HEK293 (cell line): ENCODE measurements at regions not wholly inside any gene's neighbourhood (a gene's known extent, or its start where the extent isn't known, plus 50 kb on each side); places are given as distances from the start of the nearest gene placed in this dataset.

Experiments
- CTCF ChIA-PET: fragments of 350-600 bp; formaldehyde crosslinking; extraction: SDS; loops from one replicate; lab custom pipeline; 2021; ENCODE audit warnings: antibody characterized with exemption; lab: Yijun Ruan, JAX
- POLR2A ChIA-PET: fragments of 300-600 bp; formaldehyde crosslinking; extraction: SDS; loops from one replicate; lab custom pipeline; 2020; ENCODE audit warnings: antibody characterized with exemption, inconsistent platforms; lab: Yijun Ruan, JAX
- H3K27ac ChIP-seq: fragments of 200-500 bp; sonication (Bioruptor generic); 2 replicates; pipeline ENCODE4 v1.5.1; 2014; ENCODE audit warnings: low read depth, low read length, control low read depth, inconsistent platforms; ENCODE audit errors: extremely low read depth
- H3K36me3 ChIP-seq, 2 experiments: fragments of 200-500 bp in 1 of 2; sonication (Bioruptor generic) in 1 of 2; 1 replicate in 1 of 2; 2 replicates in 1 of 2; pipeline ENCODE4 v1.5.1; 2014 to 2017; ENCODE audit warnings: inconsistent platforms in 2 of 2, low read length in 2 of 2; ENCODE audit not compliant: control insufficient read depth in 2 of 2, insufficient read depth in 1 of 2
- H3K4me1 ChIP-seq: fragments of 200-500 bp; sonication (Bioruptor generic); 2 replicates; pipeline ENCODE4 v1.5.1; 2014; ENCODE audit warnings: mild to moderate bottlenecking, low read length, inconsistent platforms; ENCODE audit not compliant: control insufficient read depth, insufficient read depth
- H3K4me3 ChIP-seq: 2 replicates; pipeline ENCODE4 v1.5.1; 2011; ENCODE audit warnings: low read depth, mild to moderate bottlenecking, control low read depth, low read length, moderate library complexity
- H3K9me3 ChIP-seq: fragments of 200-500 bp; sonication (Bioruptor generic); 2 replicates; pipeline ENCODE4 v1.5.1; 2014; ENCODE audit warnings: low read depth, low read length, inconsistent platforms; ENCODE audit not compliant: control insufficient read depth, insufficient read depth
- BCL11A ChIP-seq: fragments of 450-650 bp; formaldehyde crosslinking; IDR thresholded peaks from 2 replicates; pipeline ENCODE4 v1.5.1; 2016; ENCODE audit warnings: low read depth, missing biosample characterization, missing genetic modification characterization
- GLIS2 ChIP-seq: fragments of 450-650 bp; formaldehyde crosslinking; IDR thresholded peaks from 2 replicates; pipeline ENCODE4 v1.5.1; 2016; ENCODE audit warnings: missing biosample characterization, missing genetic modification characterization
- HOXD13 ChIP-seq: sonication (generic); formaldehyde crosslinking; IDR thresholded peaks from 2 replicates; pipeline ENCODE4 v1.8.0; 2022; ENCODE audit warnings: missing genetic modification reagents, borderline replicate concordance
- MYNN ChIP-seq: fragments of 450-650 bp; formaldehyde crosslinking; IDR thresholded peaks from 2 replicates; pipeline ENCODE4 v1.5.1; 2016; ENCODE audit warnings: missing biosample characterization, missing genetic modification characterization, borderline replicate concordance
- OSR2 ChIP-seq: fragments of 450-650 bp; formaldehyde crosslinking; IDR thresholded peaks from 2 replicates; pipeline ENCODE4 v1.5.1; 2016; ENCODE audit warnings: missing biosample characterization, missing genetic modification characterization
- REPIN1 ChIP-seq: fragments of 450-650 bp; formaldehyde crosslinking; IDR thresholded peaks from 2 replicates; pipeline ENCODE4 v1.5.1; 2017; ENCODE audit warnings: missing biosample characterization, missing genetic modification characterization, low read depth
- SCRT1 ChIP-seq: fragments of 450-650 bp; formaldehyde crosslinking; IDR thresholded peaks from 2 replicates; pipeline ENCODE4 v1.5.1; 2016; ENCODE audit warnings: missing biosample characterization, missing genetic modification characterization, borderline replicate concordance
- ZNF146 ChIP-seq: fragments of 450-650 bp; formaldehyde crosslinking; IDR thresholded peaks from 2 replicates; pipeline ENCODE4 v1.5.1; 2016; ENCODE audit warnings: missing biosample characterization, missing genetic modification characterization
- ZNF2 ChIP-seq: fragments of 450-650 bp; formaldehyde crosslinking; IDR thresholded peaks from 2 replicates; pipeline ENCODE4 v1.5.1; 2016; ENCODE audit warnings: missing biosample characterization, missing genetic modification characterization
- ZNF341 ChIP-seq: fragments of 450-650 bp; formaldehyde crosslinking; IDR thresholded peaks from 2 replicates; pipeline ENCODE4; 2016; ENCODE audit warnings: low read depth, missing biosample characterization, missing genetic modification characterization
- ZNF529 ChIP-seq: fragments of 450-650 bp; formaldehyde crosslinking; IDR thresholded peaks from 2 replicates; pipeline ENCODE4 v1.5.1; 2017; ENCODE audit warnings: missing genetic modification characterization, missing biosample characterization; ENCODE audit not compliant: insufficient replicate concordance
- ZNF549 ChIP-seq: fragments of 450-650 bp; IDR thresholded peaks from 2 replicates; pipeline ENCODE4 v1.5.1; 2018; ENCODE audit warnings: missing biosample characterization, missing genetic modification characterization, mild to moderate bottlenecking, inconsistent platforms, moderate library complexity
- ZNF626 ChIP-seq: fragments of 450-650 bp; sonication (Bioruptor Pico); formaldehyde crosslinking; IDR thresholded peaks from 2 replicates; pipeline ENCODE4 v1.5.1; 2018; ENCODE audit warnings: missing biosample characterization, missing genetic modification characterization, inconsistent platforms
- ZNF629 ChIP-seq: fragments of 450-650 bp; formaldehyde crosslinking; IDR thresholded peaks from 2 replicates; pipeline ENCODE4 v1.5.1; 2017; ENCODE audit warnings: missing biosample characterization, missing genetic modification characterization
- ZNF664 ChIP-seq: fragments of 450-650 bp; formaldehyde crosslinking; IDR thresholded peaks from 2 replicates; pipeline ENCODE4 v1.5.1; 2016; ENCODE audit warnings: missing biosample characterization, missing genetic modification characterization
- ZNF701 ChIP-seq: fragments of 450-650 bp; formaldehyde crosslinking; IDR thresholded peaks from 2 replicates; pipeline ENCODE4 v1.5.1; 2016; ENCODE audit warnings: missing biosample characterization, missing genetic modification characterization
- TF ChIP-seq, protein P1 (sequence below): fragments of 450-650 bp; formaldehyde crosslinking; IDR thresholded peaks from 2 replicates; pipeline ENCODE4 v1.5.1; 2016; ENCODE audit warnings: missing biosample characterization, missing genetic modification characterization
- TF ChIP-seq, protein P2 (sequence below): fragments of 450-650 bp; formaldehyde crosslinking; IDR thresholded peaks from 2 replicates; pipeline ENCODE4 v1.5.1; 2016; ENCODE audit warnings: missing biosample characterization, missing genetic modification characterization
- TF ChIP-seq, protein P3 (sequence below): fragments of 450-650 bp; formaldehyde crosslinking; conservative IDR thresholded peaks from 2 replicates; pipeline ENCODE4 v1.5.1; 2016; ENCODE audit warnings: low read depth, missing biosample characterization, missing genetic modification characterization
- TF ChIP-seq, protein P4 (sequence below): fragments of 450-650 bp; formaldehyde crosslinking; IDR thresholded peaks from 2 replicates; pipeline ENCODE4 v1.5.1; 2017; ENCODE audit warnings: missing biosample characterization, missing genetic modification characterization
- TF ChIP-seq, protein P5 (sequence below): fragments of 450-650 bp; formaldehyde crosslinking; IDR thresholded peaks from 2 replicates; pipeline ENCODE4 v1.5.1; 2016; ENCODE audit warnings: missing biosample characterization, missing genetic modification characterization

DNA sequence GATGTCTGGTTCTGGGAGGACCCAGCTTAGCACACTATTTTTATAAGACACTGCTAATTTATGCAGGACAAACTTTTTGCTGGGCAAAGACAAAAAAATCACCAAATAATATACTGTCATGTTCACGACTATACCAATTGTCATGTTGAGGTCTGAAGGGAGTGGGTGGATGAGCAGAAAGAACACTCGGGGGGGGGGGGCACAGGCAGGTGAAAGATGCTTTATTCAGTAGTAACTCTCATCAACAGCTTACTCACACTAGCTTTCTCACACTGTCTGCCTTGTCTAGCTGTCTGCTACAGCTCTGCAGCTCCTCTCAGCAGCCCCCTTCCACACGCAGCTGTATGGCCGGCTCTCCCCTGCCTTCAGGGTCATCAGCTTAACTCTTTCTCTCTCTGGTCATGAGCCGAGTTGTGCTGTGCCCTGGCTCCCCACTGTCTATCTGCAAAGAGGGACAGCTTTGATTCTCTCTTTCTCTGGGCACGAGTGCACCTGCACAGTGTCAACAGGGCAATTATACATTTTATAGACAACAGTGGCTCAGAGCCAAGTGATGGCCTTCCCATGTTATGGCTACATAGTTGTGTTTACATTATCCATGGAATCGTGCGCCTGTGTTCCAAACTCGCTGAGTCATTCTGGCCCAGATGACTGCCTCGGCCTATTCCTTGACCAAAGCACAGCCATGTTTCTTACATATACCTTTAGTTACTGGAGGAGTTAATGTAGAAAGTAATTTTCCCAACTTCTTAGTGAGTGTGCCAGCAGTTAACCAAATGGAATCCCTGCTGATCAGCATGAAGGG lies 187.7 kb upstream of the PRSS16 start:
- Histone ChIP-seq H3K4me3 (no peak overlapping the region), H3K27ac (no peak overlapping the region), H3K36me3 (no peaks in the 10 kb centered on the region), H3K9me3 (no peaks in the 10 kb centered on the region)
- POLR2A ChIA-PET = no interaction called here
- CTCF ChIA-PET = interaction anchor here (0.6 to 2.0 kb wide), 5 partner anchors 23 to 67 kb away, joined by 3 to 4 read pairs (median 3); no protein-coding TSS in a partner anchor
- TF ChIP-seq ZNF2 (tag by site-specific recombination) = no peak
- TF ChIP-seq ZNF629 (tag by site-specific recombination) = no peak
- no peak for TF ChIP-seq HOXD13 (CRISPR knock-in tag)
- no peak for TF ChIP-seq ZNF549
- TF ChIP-seq ZNF529 (tag by site-specific recombination) = no peak
- TF ChIP-seq, protein P1, sequence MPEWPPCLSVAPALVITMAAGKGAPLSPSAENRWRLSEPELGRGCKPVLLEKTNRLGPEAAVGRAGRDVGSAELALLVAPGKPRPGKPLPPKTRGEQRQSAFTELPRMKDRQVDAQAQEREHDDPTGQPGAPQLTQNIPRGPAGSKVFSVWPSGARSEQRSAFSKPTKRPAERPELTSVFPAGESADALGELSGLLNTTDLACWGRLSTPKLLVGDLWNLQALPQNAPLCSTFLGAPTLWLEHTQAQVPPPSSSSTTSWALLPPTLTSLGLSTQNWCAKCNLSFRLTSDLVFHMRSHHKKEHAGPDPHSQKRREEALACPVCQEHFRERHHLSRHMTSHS (tag by site-specific recombination) = no peak
- no peak for TF ChIP-seq ZNF626 (tag by site-specific recombination)
- no peak for TF ChIP-seq REPIN1 (tag by site-specific recombination)
- TF ChIP-seq, all 188 proteins: peak for 0
- H3K4me1 ChIP-seq = no peaks in the 10 kb centered on the region

DNA sequence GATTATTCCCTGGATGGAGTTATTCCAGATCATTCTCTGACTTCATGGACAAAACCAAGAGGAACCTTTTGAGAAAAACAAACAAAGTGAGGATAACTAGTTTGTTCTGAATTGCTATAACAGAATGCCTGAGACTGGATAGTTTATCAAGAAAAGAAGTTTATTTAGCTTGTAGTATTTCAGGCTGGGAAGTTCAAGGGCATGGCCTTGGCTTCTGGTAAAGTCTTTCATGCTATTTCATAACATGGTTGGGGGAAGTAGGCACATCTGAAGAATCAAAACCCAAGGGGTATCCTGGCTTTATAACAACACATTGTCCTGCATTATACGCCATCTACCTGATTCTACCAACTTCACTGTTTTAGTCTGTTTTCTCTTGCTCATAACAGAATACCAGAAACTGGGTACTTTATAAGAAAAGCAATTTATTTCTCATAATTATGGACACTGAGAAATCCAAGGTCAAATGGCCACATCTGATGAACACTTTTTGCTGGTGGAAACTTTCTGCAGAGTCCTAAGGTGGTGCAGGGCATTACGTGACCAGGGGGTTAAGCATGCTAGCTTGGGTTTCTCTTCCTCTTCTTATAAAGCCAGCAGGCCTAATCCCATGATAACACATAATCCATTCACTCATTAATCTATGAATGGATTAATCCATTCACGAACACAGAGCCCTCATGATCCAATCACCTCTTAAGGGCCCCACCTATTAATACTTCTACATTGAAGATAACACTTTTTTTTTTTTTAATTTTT lies 186.1 kb upstream of the PRSS16 start:
- Histone ChIP-seq H3K27ac (no peak overlapping the region), H3K4me1 (no peaks in the 10 kb centered on the region), H3K36me3 (no peaks in the 10 kb centered on the region), H3K9me3 (no peaks in the 10 kb centered on the region), H3K4me3 (no peak overlapping the region)
- ChIA-PET POLR2A (no interaction called here), CTCF (interaction anchor here (0.9 kb wide), 1 partner anchor 36 kb away, joined by 3 read pairs; no protein-coding TSS in a partner anchor)
- TF ChIP-seq GLIS2 (tag by site-specific recombination) (no peak), MYNN (no peak), SCRT1 (no peak), ZNF146 (tag by site-specific recombination) (no peak), ZNF701 (tag by site-specific recombination) (no peak), BCL11A (no peak), OSR2 (tag by site-specific recombination) (no peak), ZNF664 (no peak), ZNF341 (no peak), ZNF2 (tag by site-specific recombination) (no peak)
- TF ChIP-seq, protein P2, sequence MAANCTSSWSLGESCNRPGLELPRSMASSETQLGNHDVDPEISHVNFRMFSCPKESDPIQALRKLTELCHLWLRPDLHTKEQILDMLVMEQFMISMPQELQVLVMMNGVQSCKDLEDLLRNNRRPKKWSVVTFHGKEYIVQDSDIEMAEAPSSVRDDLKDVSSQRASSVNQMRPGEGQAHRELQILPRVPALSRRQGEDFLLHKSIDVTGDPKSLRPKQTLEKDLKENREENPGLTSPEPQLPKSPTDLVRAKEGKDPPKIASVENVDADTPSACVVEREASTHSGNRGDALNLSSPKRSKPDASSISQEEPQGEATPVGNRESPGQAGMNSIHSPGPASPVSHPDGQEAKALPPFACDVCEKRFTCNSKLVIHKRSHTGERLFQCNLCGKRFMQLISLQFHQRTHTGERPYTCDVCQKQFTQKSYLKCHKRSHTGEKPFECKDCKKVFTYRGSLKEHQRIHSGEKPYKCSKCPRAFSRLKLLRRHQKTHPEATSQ (tag by site-specific recombination) = no peak
- TF ChIP-seq, protein P3, sequence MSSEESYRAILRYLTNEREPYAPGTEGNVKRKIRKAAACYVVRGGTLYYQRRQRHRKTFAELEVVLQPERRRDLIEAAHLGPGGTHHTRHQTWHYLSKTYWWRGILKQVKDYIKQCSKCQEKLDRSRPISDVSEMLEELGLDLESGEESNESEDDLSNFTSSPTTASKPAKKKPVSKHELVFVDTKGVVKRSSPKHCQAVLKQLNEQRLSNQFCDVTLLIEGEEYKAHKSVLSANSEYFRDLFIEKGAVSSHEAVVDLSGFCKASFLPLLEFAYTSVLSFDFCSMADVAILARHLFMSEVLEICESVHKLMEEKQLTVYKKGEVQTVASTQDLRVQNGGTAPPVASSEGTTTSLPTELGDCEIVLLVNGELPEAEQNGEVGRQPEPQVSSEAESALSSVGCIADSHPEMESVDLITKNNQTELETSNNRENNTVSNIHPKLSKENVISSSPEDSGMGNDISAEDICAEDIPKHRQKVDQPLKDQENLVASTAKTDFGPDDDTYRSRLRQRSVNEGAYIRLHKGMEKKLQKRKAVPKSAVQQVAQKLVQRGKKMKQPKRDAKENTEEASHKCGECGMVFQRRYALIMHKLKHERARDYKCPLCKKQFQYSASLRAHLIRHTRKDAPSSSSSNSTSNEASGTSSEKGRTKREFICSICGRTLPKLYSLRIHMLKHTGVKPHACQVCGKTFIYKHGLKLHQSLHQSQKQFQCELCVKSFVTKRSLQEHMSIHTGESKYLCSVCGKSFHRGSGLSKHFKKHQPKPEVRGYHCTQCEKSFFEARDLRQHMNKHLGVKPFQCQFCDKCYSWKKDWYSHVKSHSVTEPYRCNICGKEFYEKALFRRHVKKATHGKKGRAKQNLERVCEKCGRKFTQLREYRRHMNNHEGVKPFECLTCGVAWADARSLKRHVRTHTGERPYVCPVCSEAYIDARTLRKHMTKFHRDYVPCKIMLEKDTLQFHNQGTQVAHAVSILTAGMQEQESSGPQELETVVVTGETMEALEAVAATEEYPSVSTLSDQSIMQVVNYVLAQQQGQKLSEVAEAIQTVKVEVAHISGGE = no peak
- TF ChIP-seq, protein P4, sequence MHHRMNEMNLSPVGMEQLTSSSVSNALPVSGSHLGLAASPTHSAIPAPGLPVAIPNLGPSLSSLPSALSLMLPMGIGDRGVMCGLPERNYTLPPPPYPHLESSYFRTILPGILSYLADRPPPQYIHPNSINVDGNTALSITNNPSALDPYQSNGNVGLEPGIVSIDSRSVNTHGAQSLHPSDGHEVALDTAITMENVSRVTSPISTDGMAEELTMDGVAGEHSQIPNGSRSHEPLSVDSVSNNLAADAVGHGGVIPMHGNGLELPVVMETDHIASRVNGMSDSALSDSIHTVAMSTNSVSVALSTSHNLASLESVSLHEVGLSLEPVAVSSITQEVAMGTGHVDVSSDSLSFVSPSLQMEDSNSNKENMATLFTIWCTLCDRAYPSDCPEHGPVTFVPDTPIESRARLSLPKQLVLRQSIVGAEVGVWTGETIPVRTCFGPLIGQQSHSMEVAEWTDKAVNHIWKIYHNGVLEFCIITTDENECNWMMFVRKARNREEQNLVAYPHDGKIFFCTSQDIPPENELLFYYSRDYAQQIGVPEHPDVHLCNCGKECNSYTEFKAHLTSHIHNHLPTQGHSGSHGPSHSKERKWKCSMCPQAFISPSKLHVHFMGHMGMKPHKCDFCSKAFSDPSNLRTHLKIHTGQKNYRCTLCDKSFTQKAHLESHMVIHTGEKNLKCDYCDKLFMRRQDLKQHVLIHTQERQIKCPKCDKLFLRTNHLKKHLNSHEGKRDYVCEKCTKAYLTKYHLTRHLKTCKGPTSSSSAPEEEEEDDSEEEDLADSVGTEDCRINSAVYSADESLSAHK (tag by site-specific recombination) = no peak
- TF ChIP-seq, protein P5, sequence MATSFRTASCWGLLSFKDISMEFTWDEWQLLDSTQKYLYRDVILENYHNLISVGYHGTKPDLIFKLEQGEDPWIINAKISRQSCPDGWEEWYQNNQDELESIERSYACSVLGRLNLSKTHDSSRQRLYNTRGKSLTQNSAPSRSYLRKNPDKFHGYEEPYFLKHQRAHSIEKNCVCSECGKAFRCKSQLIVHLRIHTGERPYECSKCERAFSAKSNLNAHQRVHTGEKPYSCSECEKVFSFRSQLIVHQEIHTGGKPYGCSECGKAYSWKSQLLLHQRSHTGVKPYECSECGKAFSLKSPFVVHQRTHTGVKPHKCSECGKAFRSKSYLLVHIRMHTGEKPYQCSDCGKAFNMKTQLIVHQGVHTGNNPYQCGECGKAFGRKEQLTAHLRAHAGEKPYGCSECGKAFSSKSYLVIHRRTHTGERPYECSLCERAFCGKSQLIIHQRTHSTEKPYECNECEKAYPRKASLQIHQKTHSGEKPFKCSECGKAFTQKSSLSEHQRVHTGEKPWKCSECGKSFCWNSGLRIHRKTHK (tag by site-specific recombination) = no peak
